ENCODE measurements at regions not wholly inside any gene's neighbourhood (a gene's known extent, or its start where the extent isn't known, plus 50 kb on each side); places are given as distances from the start of the nearest gene placed in this dataset.

DNA sequence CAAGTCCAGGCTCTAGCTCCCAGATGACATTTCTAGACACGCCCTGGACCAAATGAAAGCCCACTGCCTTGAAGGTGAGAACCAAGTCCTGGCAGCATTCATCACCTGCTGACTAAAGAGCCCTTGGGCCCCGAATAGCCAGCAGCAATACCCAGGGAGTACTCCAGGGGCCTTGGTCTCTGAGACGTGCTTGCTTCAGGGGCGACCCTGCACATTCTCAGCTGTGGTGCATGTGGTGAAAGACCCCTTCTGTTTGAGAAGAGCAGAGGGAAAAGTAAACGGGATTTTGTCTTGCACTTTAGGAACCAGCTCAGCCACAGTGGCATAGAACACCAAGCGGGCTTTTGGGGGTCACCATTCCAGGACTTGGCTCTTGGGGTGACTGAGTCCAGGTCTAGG lies 260.5 kb upstream of the MYT1L start:
- Histone ChIP-seq H3K27ac (ENCODE audit: control insufficient read depth, insufficient read depth) (no peak overlapping the region), H3K4me1 (ENCODE audit: control insufficient read depth, insufficient read depth, low read length) (no peaks in the 10 kb centered on the region), H3K4me3 (no peak overlapping the region), H3K79me2 (ENCODE audit: control insufficient read depth, insufficient read depth, low read length) (no peaks in the 10 kb centered on the region), H3K4me2 (ENCODE audit: control insufficient read depth, insufficient read depth) (no peak overlapping the region), H3K9me3 (replicated peaks; ENCODE audit: control insufficient read depth, insufficient read depth, low read length) (no peaks in the 10 kb centered on the region), H3K36me3 (ENCODE audit: control insufficient read depth in 2 of 2, insufficient read depth in 2 of 2, low read length in 1 of 2) (no peaks in the 10 kb centered on the region), H3K9ac (ENCODE audit: control insufficient read depth, insufficient read depth, low read length) (no peak overlapping the region), H4K20me1 (ENCODE audit: control insufficient read depth, insufficient read depth) (no peaks in the 10 kb centered on the region), H2AFZ (ENCODE audit: control insufficient read depth, low read depth, low read length) (no peak overlapping the region), H3K27me3 (replicated peaks in 1 of 2; ENCODE audit: control insufficient read depth in 2 of 2, insufficient read depth in 2 of 2, low read length in 1 of 2) (no peaks in the 10 kb centered on the region)
- no TSS peak for BruUV-seq (replicated peaks)
- ATAC-seq (no peak), FAIRE-seq (no peak), DNase-seq (ENCODE audit: low read depth, low spot score) (no peak)
- 2% methylated on average over 5 of the region's 6 CpGs for WGBS (ENCODE audit: insufficient coverage, insufficient replicate concordance, low lambda C conversion rate, missing lambda C conversion rate)
- no peak for TF ChIP-seq NBN (IDR thresholded peaks at IDR 0.05)
- intact Hi-C loops (cut with micrococcal nuclease; ENCODE audit: unreplicated experiment), result no loop called here
- RAD21 ChIA-PET (ENCODE audit: unreplicated experiment), result no interaction called here
- in situ Hi-C loops (cut with MboI), result no loop called here
- CTCF ChIA-PET, result no interaction called here
- POLR2A ChIA-PET, result no interaction called here
- SMC1A ChIA-PET (ENCODE audit: uncharacterized antibody, unreplicated experiment), result no interaction called here

DNA sequence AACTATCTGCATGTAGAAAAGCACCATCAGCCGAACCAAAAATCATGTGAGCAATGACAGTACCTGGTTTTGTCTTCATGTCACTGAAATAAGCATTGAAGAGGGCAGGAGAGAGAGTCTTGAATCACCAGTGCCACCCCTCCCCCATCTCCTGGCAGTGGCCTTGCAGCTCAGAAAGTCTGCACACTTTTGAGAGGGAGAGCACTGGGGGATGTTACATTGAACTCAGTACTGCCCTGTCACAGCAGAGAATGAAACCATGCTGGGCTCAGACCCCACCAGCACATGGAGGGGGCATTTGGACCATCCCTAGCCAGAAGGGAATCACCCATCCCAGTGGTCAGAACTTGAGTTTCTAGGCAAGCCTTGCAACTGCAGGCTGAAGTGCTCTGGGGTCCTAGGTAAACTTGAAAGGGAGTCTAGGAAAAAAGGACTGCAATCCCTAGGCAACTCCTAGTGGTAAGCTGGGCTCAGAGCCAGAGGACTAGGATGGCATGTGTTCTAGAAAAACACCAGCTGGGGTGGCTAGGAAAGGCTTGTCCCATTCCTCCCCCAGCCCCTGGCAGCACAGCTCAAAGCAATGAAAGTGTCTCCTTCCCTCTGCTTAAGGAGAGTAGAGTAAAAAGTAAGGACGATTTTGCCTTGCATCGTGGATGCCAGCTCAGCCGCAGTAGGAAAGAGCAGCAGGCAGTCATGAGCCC lies 259.9 kb upstream of the MYT1L start:
- BruUV-seq (replicated peaks), result no TSS peak
- Histone ChIP-seq H2AFZ (ENCODE audit: control insufficient read depth, low read depth, low read length) (no peak overlapping the region), H3K9ac (ENCODE audit: control insufficient read depth, insufficient read depth, low read length) (no peak overlapping the region), H3K27me3 (replicated peaks in 1 of 2; ENCODE audit: control insufficient read depth in 2 of 2, insufficient read depth in 2 of 2, low read length in 1 of 2) (no peaks in the 10 kb centered on the region), H4K20me1 (ENCODE audit: control insufficient read depth, insufficient read depth) (no peaks in the 10 kb centered on the region), H3K36me3 (ENCODE audit: control insufficient read depth in 2 of 2, insufficient read depth in 2 of 2, low read length in 1 of 2) (no peaks in the 10 kb centered on the region), H3K4me1 (ENCODE audit: control insufficient read depth, insufficient read depth, low read length) (no peaks in the 10 kb centered on the region), H3K4me2 (ENCODE audit: control insufficient read depth, insufficient read depth) (no peak overlapping the region), H3K4me3 (no peak overlapping the region), H3K9me3 (replicated peaks; ENCODE audit: control insufficient read depth, insufficient read depth, low read length) (no peaks in the 10 kb centered on the region), H3K27ac (ENCODE audit: control insufficient read depth, insufficient read depth) (no peak overlapping the region), H3K79me2 (ENCODE audit: control insufficient read depth, insufficient read depth, low read length) (no peaks in the 10 kb centered on the region)
- ChIA-PET CTCF (no interaction called here), POLR2A (no interaction called here), SMC1A (ENCODE audit: uncharacterized antibody, unreplicated experiment) (no interaction called here), RAD21 (ENCODE audit: unreplicated experiment) (no interaction called here)
- in situ Hi-C loops (cut with MboI) (no loop called here), intact Hi-C loops (cut with micrococcal nuclease; ENCODE audit: unreplicated experiment) (no loop called here)
- ATAC-seq (no peak), FAIRE-seq (no peak), DNase-seq (ENCODE audit: low read depth, low spot score) (no peak)
- WGBS (ENCODE audit: insufficient coverage, insufficient replicate concordance, low lambda C conversion rate, missing lambda C conversion rate), result 25% methylated on average over 4 of the region's 4 CpGs
- TF ChIP-seq ATF7 (IDR thresholded peaks at IDR 0.05; ENCODE audit: low read depth), result no peak
- TF ChIP-seq STAT3 (IDR thresholded peaks at IDR 0.05; ENCODE audit: low read depth, low read length), result no peak
- TF ChIP-seq SIN3A (IDR thresholded peaks at IDR 0.05; ENCODE audit: low read depth, low read length), result no peak
- TF ChIP-seq, protein P1, sequence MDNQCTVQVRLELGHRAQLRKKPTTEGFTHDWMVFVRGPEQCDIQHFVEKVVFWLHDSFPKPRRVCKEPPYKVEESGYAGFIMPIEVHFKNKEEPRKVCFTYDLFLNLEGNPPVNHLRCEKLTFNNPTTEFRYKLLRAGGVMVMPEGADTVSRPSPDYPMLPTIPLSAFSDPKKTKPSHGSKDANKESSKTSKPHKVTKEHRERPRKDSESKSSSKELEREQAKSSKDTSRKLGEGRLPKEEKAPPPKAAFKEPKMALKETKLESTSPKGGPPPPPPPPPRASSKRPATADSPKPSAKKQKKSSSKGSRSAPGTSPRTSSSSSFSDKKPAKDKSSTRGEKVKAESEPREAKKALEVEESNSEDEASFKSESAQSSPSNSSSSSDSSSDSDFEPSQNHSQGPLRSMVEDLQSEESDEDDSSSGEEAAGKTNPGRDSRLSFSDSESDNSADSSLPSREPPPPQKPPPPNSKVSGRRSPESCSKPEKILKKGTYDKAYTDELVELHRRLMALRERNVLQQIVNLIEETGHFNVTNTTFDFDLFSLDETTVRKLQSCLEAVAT (IDR thresholded peaks at IDR 0.05), result no peak
- no peak for TF ChIP-seq CREB1 (IDR thresholded peaks at IDR 0.05; ENCODE audit: low read depth)
- TF ChIP-seq, protein P2, sequence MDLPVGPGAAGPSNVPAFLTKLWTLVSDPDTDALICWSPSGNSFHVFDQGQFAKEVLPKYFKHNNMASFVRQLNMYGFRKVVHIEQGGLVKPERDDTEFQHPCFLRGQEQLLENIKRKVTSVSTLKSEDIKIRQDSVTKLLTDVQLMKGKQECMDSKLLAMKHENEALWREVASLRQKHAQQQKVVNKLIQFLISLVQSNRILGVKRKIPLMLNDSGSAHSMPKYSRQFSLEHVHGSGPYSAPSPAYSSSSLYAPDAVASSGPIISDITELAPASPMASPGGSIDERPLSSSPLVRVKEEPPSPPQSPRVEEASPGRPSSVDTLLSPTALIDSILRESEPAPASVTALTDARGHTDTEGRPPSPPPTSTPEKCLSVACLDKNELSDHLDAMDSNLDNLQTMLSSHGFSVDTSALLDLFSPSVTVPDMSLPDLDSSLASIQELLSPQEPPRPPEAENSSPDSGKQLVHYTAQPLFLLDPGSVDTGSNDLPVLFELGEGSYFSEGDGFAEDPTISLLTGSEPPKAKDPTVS (IDR thresholded peaks at IDR 0.05; ENCODE audit: low read depth, low read length), result no peak
- TF ChIP-seq TBL1XR1 (IDR thresholded peaks at IDR 0.05; ENCODE audit: low read depth, low read length), result no peak
- TF ChIP-seq, protein P3, sequence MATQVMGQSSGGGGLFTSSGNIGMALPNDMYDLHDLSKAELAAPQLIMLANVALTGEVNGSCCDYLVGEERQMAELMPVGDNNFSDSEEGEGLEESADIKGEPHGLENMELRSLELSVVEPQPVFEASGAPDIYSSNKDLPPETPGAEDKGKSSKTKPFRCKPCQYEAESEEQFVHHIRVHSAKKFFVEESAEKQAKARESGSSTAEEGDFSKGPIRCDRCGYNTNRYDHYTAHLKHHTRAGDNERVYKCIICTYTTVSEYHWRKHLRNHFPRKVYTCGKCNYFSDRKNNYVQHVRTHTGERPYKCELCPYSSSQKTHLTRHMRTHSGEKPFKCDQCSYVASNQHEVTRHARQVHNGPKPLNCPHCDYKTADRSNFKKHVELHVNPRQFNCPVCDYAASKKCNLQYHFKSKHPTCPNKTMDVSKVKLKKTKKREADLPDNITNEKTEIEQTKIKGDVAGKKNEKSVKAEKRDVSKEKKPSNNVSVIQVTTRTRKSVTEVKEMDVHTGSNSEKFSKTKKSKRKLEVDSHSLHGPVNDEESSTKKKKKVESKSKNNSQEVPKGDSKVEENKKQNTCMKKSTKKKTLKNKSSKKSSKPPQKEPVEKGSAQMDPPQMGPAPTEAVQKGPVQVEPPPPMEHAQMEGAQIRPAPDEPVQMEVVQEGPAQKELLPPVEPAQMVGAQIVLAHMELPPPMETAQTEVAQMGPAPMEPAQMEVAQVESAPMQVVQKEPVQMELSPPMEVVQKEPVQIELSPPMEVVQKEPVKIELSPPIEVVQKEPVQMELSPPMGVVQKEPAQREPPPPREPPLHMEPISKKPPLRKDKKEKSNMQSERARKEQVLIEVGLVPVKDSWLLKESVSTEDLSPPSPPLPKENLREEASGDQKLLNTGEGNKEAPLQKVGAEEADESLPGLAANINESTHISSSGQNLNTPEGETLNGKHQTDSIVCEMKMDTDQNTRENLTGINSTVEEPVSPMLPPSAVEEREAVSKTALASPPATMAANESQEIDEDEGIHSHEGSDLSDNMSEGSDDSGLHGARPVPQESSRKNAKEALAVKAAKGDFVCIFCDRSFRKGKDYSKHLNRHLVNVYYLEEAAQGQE (IDR thresholded peaks at IDR 0.05; ENCODE audit: low read depth, low read length), result no peak
- TF ChIP-seq NRF1 (conservative IDR thresholded peaks at IDR 0.05; ENCODE audit: low read depth, low read length), result no peak
- TF ChIP-seq NFXL1 (IDR thresholded peaks at IDR 0.05; ENCODE audit: borderline replicate concordance), result no peak

Data from GM12878 (cell line).